ENCODE measurements at regions not wholly inside any gene's neighbourhood (a gene's known extent, or its start where the extent isn't known, plus 50 kb on each side); places are given as distances from the start of the nearest gene placed in this dataset.

DNA sequence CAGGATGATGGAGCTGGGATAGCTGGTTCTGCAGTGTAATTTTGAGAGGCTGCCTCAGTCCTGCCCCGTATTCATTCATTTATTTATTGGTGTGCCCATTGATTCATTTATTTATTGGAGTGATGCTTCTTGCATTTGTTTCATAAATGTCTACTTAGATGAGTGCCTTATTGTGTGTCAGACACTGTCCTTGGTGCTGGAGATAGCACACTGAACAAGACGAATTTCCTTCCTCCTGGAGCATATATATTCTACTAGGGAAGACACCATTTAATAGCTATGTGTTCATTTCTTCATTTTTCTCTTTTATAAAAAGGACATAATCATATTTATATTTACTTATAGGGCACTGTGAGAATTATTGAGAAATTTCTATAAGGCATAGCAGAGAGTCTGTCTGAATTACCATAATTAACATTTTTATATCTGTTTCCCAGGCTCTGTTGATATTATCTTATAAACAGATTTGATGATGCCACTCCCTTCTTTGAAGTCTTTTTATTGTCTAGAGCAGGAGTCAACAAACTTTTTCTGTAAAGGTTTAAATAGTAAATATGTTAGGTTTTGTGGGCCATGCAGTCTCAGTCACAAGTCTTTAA lies 433.9 kb upstream of the ZNF608 start:
- Histone ChIP-seq H3K27ac (ENCODE audit: low read depth in 1 of 2, low read length in 2 of 2) (no peak overlapping the region), H3K4me3 (ENCODE audit: low read length) (no peak overlapping the region), H3K9me3 (ENCODE audit: control insufficient read depth in 1 of 2, insufficient read depth in 1 of 2, low read length in 2 of 2) (peaks cover 0 to 12% of the 10 kb centered on the region in 2 experiments), H3K4me1 (ENCODE audit: insufficient read depth, low read length) (no peaks in the 10 kb centered on the region), H3K36me3 (ENCODE audit: insufficient read depth, low read length) (no peaks in the 10 kb centered on the region), H3K27me3 (ENCODE audit: control insufficient read depth in 1 of 2, insufficient read depth in 2 of 2, low read length in 2 of 2) (no peaks in the 10 kb centered on the region)
- H3K4me3 Mint-ChIP-seq: no peak overlapping the region
- H3K9me3 Mint-ChIP-seq: no peaks in the 10 kb centered on the region
- H3K27me3 Mint-ChIP-seq: no peaks in the 10 kb centered on the region
- POLR2A ChIA-PET: no interaction called here
- H3K4me1 Mint-ChIP-seq (ENCODE audit: low read depth): no peaks in the 10 kb centered on the region
- CTCF ChIA-PET: no interaction called here
- no peak for TF ChIP-seq CTCF (IDR thresholded peaks at IDR 0.05)
- DNase-seq: no peak
- H3K36me3 Mint-ChIP-seq (ENCODE audit: low read depth): no peaks in the 10 kb centered on the region
- ATAC-seq (ENCODE audit: poor library complexity): no peak
- intact Hi-C loops (cut with DNase I, micrococcal nuclease): no loop called here
- H3K27ac Mint-ChIP-seq: no peak overlapping the region

GRCh38 chr5:125181159-125181558 lies 434.7 kb upstream of the ZNF608 start:
- no peaks in the 10 kb centered on the region for H3K27me3 Mint-ChIP-seq
- Histone ChIP-seq H3K9me3 (ENCODE audit: control insufficient read depth in 1 of 2, insufficient read depth in 1 of 2, low read length in 2 of 2) (peaks cover 0 to 16% of the 10 kb centered on the region in 2 experiments), H3K4me3 (ENCODE audit: low read length) (no peak overlapping the region), H3K4me1 (ENCODE audit: insufficient read depth, low read length) (no peaks in the 10 kb centered on the region), H3K36me3 (ENCODE audit: insufficient read depth, low read length) (no peaks in the 10 kb centered on the region), H3K27me3 (ENCODE audit: control insufficient read depth in 1 of 2, insufficient read depth in 2 of 2, low read length in 2 of 2) (no peaks in the 10 kb centered on the region), H3K27ac (ENCODE audit: low read depth in 1 of 2, low read length in 2 of 2) (no peak overlapping the region)
- ATAC-seq (ENCODE audit: poor library complexity) (no peak), DNase-seq (no peak)
- no peaks in the 10 kb centered on the region for H3K9me3 Mint-ChIP-seq
- H3K4me1 Mint-ChIP-seq (ENCODE audit: low read depth): no peaks in the 10 kb centered on the region
- ChIA-PET CTCF (no interaction called here), POLR2A (no interaction called here)
- TF ChIP-seq CTCF (IDR thresholded peaks at IDR 0.05): no peak
- no peak overlapping the region for H3K4me3 Mint-ChIP-seq
- no peaks in the 10 kb centered on the region for H3K36me3 Mint-ChIP-seq (ENCODE audit: low read depth)
- no peak overlapping the region for H3K27ac Mint-ChIP-seq
- intact Hi-C loops (cut with DNase I, micrococcal nuclease): no loop called here

DNA sequence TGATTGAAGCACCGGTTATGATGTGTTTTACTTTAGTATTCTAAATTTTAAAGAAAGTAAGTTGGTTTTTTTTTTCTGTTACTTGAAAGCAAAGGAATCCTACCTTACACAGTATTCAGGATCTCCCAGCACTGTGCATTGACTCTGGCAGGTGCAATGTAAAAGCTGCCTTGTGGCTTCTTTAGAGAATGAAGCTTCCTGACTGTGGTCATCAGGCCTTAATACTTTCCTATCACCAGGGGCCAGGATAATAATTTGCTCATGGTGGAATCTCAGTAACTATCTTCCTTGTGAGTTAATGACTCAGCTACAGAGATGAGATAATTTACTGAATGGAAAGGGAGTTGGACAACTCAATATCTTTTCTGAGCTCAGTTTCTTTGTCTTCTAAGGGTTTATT lies 435.5 kb upstream of the ZNF608 start:
- Mint-ChIP-seq H3K27ac (no peak overlapping the region), H3K36me3 (ENCODE audit: low read depth) (no peaks in the 10 kb centered on the region), H3K4me1 (ENCODE audit: low read depth) (no peaks in the 10 kb centered on the region), H3K4me3 (no peak overlapping the region), H3K9me3 (no peaks in the 10 kb centered on the region), H3K27me3 (no peaks in the 10 kb centered on the region)
- intact Hi-C loops (cut with DNase I, micrococcal nuclease): no loop called here
- H3K27ac ChIP-seq (ENCODE audit: low read depth in 1 of 2, low read length in 2 of 2): no peak overlapping the region
- TF ChIP-seq CTCF (IDR thresholded peaks at IDR 0.05): no peak
- H3K27me3 ChIP-seq (ENCODE audit: control insufficient read depth in 1 of 2, insufficient read depth in 2 of 2, low read length in 2 of 2): no peaks in the 10 kb centered on the region
- ATAC-seq (ENCODE audit: poor library complexity) (no peak), DNase-seq (no peak)
- ChIA-PET POLR2A (no interaction called here), CTCF (no interaction called here)
- H3K9me3 ChIP-seq (ENCODE audit: control insufficient read depth in 1 of 2, insufficient read depth in 1 of 2, low read length in 2 of 2): peaks cover 0 to 16% of the 10 kb centered on the region in 2 experiments
- no peak overlapping the region for H3K4me3 ChIP-seq (ENCODE audit: low read length)
- no peaks in the 10 kb centered on the region for H3K4me1 ChIP-seq (ENCODE audit: insufficient read depth, low read length)
- no peaks in the 10 kb centered on the region for H3K36me3 ChIP-seq (ENCODE audit: insufficient read depth, low read length)

Data from CD4-positive, alpha-beta T cell (primary cell).